ENCODE measurements at regions not wholly inside any gene's neighbourhood (a gene's known extent, or its start where the extent isn't known, plus 50 kb on each side); places are given as distances from the start of the nearest gene placed in this dataset.

GRCh38 chr10:4035599-4035945, 250.6 kb upstream of the KLF6 start:
- no peak overlapping the region for H3K4me3 ChIP-seq (ENCODE audit: low read depth, low read length)
- DNase-seq (ENCODE audit: low read depth): no peak

GRCh38 chr10:4034907-4035598, 250.0 kb upstream of the KLF6 start:
- peak overlapping the region; percentile 27 for H3K4me3 ChIP-seq (ENCODE audit: low read depth, low read length)
- DNase-seq (ENCODE audit: low read depth): peak; percentile 70
- no peak for TF ChIP-seq CTCF (conservative IDR thresholded peaks at IDR 0.05; ENCODE audit: low read depth, low read length)

More at GRCh38 chr10:4035599-4035945, 250.6 kb upstream of the KLF6 start:
- no peak for TF ChIP-seq CTCF (conservative IDR thresholded peaks at IDR 0.05; ENCODE audit: low read depth, low read length)

- TF ChIP-seq CTCF (conservative IDR thresholded peaks at IDR 0.05; ENCODE audit: low read depth, low read length): no peak
- DNase-seq (ENCODE audit: low read depth): peak; percentile 27
- no peak overlapping the region for H3K4me3 ChIP-seq (ENCODE audit: low read depth, low read length)
Observed at GRCh38 chr10:4033341-4033896, 248.4 kb upstream of the KLF6 start.

GRCh38 chr10:4029866-4030265, 244.9 kb upstream of the KLF6 start:
- TF ChIP-seq CTCF (conservative IDR thresholded peaks at IDR 0.05; ENCODE audit: low read depth, low read length): no peak
- DNase-seq (ENCODE audit: low read depth): no peak
- no peak overlapping the region for H3K4me3 ChIP-seq (ENCODE audit: low read depth, low read length)

- no peak overlapping the region for H3K4me3 ChIP-seq (ENCODE audit: low read depth, low read length)
- TF ChIP-seq CTCF (conservative IDR thresholded peaks at IDR 0.05; ENCODE audit: low read depth, low read length): no peak
- DNase-seq (ENCODE audit: low read depth): no peak
Observed at GRCh38 chr10:4028854-4029583, 244.0 kb upstream of the KLF6 start.

GRCh38 chr10:4028027-4028471, 243.0 kb upstream of the KLF6 start:
- no peak overlapping the region for H3K4me3 ChIP-seq (ENCODE audit: low read depth, low read length)
- DNase-seq (ENCODE audit: low read depth): no peak
- no peak for TF ChIP-seq CTCF (conservative IDR thresholded peaks at IDR 0.05; ENCODE audit: low read depth, low read length)
